GM18517 (cell line): ENCODE measurements at regions not wholly inside any gene's neighbourhood (a gene's known extent, or its start where the extent isn't known, plus 50 kb on each side); places are given as distances from the start of the nearest gene placed in this dataset.

Experiments used
- ATAC-seq: cut with Tn5 transposase; IDR thresholded peaks from one replicate; pipeline ENCODE4 v1.9.1; 2021; ENCODE audit warnings: mild to moderate bottlenecking, moderate library complexity; ENCODE audit not compliant: unreplicated experiment

- ATAC-seq: no peak
Measured at GRCh38 chr5:57598756-57599155, 116.1 kb upstream of the ACTBL2 start.

- no peak for ATAC-seq
Measured at GRCh38 chr5:57598097-57598496, 115.5 kb upstream of the ACTBL2 start.

GRCh38 chr5:57595523-57595991, 112.9 kb upstream of the ACTBL2 start:
- no peak for ATAC-seq

GRCh38 chr5:57594436-57594835, 111.8 kb upstream of the ACTBL2 start:
- no peak for ATAC-seq

- no peak for ATAC-seq
Measured at GRCh38 chr5:57592236-57592635, 109.6 kb upstream of the ACTBL2 start.

- no peak for ATAC-seq
Measured at GRCh38 chr5:57586649-57587048, 104.0 kb upstream of the ACTBL2 start.

GRCh38 chr5:57582578-57583070, 100.0 kb upstream of the ACTBL2 start:
- no peak for ATAC-seq

- ATAC-seq: no peak
Measured at GRCh38 chr5:57581772-57582171, 99.2 kb upstream of the ACTBL2 start.

GRCh38 chr5:57581222-57581621, 98.6 kb upstream of the ACTBL2 start:
- no peak for ATAC-seq

- ATAC-seq: no peak
Measured at GRCh38 chr5:57577432-57578175, 95.0 kb upstream of the ACTBL2 start.

GRCh38 chr5:57576317-57576716, 93.7 kb upstream of the ACTBL2 start:
- no peak for ATAC-seq

- no peak for ATAC-seq
Measured at GRCh38 chr5:57575839-57576238, 93.2 kb upstream of the ACTBL2 start.

- no peak for ATAC-seq
Measured at GRCh38 chr5:57572461-57572860, 89.8 kb upstream of the ACTBL2 start.

GRCh38 chr5:57569601-57570000, 87.0 kb upstream of the ACTBL2 start:
- ATAC-seq: no peak

GRCh38 chr5:57568136-57568535, 85.5 kb upstream of the ACTBL2 start:
- ATAC-seq: no peak

GRCh38 chr5:57566914-57567313, 84.3 kb upstream of the ACTBL2 start:
- no peak for ATAC-seq

GRCh38 chr5:57561231-57561842, 78.7 kb upstream of the ACTBL2 start:
- no peak for ATAC-seq

GRCh38 chr5:57559110-57559635, 76.6 kb upstream of the ACTBL2 start:
- no peak for ATAC-seq

GRCh38 chr5:57552033-57552432, 69.4 kb upstream of the ACTBL2 start:
- no peak for ATAC-seq

GRCh38 chr5:57551251-57551650, 68.6 kb upstream of the ACTBL2 start:
- no peak for ATAC-seq

- ATAC-seq: no peak
Measured at GRCh38 chr5:57550132-57550531, 67.5 kb upstream of the ACTBL2 start.

GRCh38 chr5:57549566-57549965, 67.0 kb upstream of the ACTBL2 start:
- ATAC-seq: no peak
